NB4 (cell line): ENCODE measurements at regions not wholly inside any gene's neighbourhood (a gene's known extent, or its start where the extent isn't known, plus 50 kb on each side); places are given as distances from the start of the nearest gene placed in this dataset.

Experiments used
- POLR2A ChIP-seq: IDR thresholded peaks from 2 replicates; pipeline ENCODE4 v1.6.1; 2011; ENCODE audit warnings: mild to moderate bottlenecking; ENCODE audit not compliant: insufficient read length; ENCODE audit errors: extremely low read depth
- TF ChIP-seq, protein P1 (sequence below): IDR thresholded peaks from 2 replicates; pipeline ENCODE4 v1.6.1; 2011; ENCODE audit warnings: low read depth, low read length
- TF ChIP-seq, protein P2 (sequence below): IDR thresholded peaks from one replicate; pipeline ENCODE4 v1.5.1; 2012; ENCODE audit warnings: low read depth, low read length

DNA sequence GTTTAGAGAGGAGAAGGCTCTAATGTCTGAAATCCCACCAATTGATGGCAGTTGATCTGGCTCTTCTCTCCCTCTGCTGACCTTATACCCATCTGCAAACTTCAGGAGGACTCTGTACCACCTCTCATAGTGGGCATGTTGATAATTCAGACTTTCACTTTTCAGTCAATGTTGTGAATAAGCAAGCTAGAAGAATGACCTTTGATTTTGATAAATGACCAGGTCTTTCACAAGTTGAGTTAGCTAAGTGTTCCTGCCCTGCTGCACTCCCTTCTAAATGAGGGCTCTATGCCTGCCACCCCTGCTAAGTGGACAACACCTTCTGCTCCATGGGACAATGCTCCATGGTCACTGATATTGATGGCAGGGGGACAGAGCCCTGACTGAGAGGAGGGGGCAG, 74.7 kb downstream of the SPRY4 start:
- TF ChIP-seq, protein P1, sequence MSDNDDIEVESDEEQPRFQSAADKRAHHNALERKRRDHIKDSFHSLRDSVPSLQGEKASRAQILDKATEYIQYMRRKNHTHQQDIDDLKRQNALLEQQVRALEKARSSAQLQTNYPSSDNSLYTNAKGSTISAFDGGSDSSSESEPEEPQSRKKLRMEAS = no peak
- TF ChIP-seq, protein P2, sequence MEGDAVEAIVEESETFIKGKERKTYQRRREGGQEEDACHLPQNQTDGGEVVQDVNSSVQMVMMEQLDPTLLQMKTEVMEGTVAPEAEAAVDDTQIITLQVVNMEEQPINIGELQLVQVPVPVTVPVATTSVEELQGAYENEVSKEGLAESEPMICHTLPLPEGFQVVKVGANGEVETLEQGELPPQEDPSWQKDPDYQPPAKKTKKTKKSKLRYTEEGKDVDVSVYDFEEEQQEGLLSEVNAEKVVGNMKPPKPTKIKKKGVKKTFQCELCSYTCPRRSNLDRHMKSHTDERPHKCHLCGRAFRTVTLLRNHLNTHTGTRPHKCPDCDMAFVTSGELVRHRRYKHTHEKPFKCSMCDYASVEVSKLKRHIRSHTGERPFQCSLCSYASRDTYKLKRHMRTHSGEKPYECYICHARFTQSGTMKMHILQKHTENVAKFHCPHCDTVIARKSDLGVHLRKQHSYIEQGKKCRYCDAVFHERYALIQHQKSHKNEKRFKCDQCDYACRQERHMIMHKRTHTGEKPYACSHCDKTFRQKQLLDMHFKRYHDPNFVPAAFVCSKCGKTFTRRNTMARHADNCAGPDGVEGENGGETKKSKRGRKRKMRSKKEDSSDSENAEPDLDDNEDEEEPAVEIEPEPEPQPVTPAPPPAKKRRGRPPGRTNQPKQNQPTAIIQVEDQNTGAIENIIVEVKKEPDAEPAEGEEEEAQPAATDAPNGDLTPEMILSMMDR = no peak
- TF ChIP-seq POLR2A = no peak
